Colonic mucosa (tissue), 4 donors: ENCODE measurements at regions not wholly inside any gene's neighbourhood (a gene's known extent, or its start where the extent isn't known, plus 50 kb on each side); places are given as distances from the start of the nearest gene placed in this dataset.
"Not testable (repeated sequence)": the region's sequence is repeated elsewhere in the genome, so short reads cannot be mapped to it uniquely, and the experiment has no call there.

Source experiments
- DNase-seq: peaks from one replicate; pipeline ENCODE4 v3.0.0-alpha.2; 2020
- H3K27ac ChIP-seq: fragments of 200-600 bp; one replicate; pipeline ENCODE4 v1.8.0; 2021
- H3K27me3 ChIP-seq: fragments of 200-600 bp; one replicate; pipeline ENCODE4 v1.8.0; 2021
- H3K36me3 ChIP-seq: fragments of 200-600 bp; one replicate; pipeline ENCODE4 v1.8.0; 2021
- H3K4me1 ChIP-seq: fragments of 200-600 bp; one replicate; pipeline ENCODE4 v1.8.0; 2021; ENCODE audit warnings: mild to moderate bottlenecking
- H3K4me3 ChIP-seq: fragments of 200-600 bp; one replicate; pipeline ENCODE4 v1.8.0; 2021
- H3K9ac ChIP-seq, 2 donors: one replicate each; pipeline ENCODE4 v1.7.0; 2013; ENCODE audit warnings: control low read depth in 2 of 2, low read depth in 2 of 2, low read length in 2 of 2
- H3K9me3 ChIP-seq: fragments of 200-600 bp; one replicate; pipeline ENCODE4 v1.8.0; 2021
- CTCF ChIP-seq: fragments of 200-600 bp; IDR thresholded peaks from one replicate; pipeline ENCODE4 v1.8.0; 2022; ENCODE audit warnings: antibody characterized with exemption, mild to moderate bottlenecking
- intact Hi-C: fragments of 100-400 bp; cut with DNase I; formaldehyde crosslinking; loops from one replicate; pipeline ENCODE4 v1.14.1; 2022
- donor health status: healthy.
- donor health status: DM: no; HTN: no; CAD: no.
- donor health status: DM: no; HTN: no; CAD: no.

- H3K4me1 ChIP-seq, result no peaks in the 10 kb centered on the region
- intact Hi-C loops, result no loop called here
- no peak overlapping the region for H3K4me3 ChIP-seq
- H3K27me3 ChIP-seq, result no peaks in the 10 kb centered on the region
- H3K9ac ChIP-seq, result no peak overlapping the region
- no peaks in the 10 kb centered on the region for H3K9me3 ChIP-seq
- no peaks in the 10 kb centered on the region for H3K36me3 ChIP-seq
- no peak for TF ChIP-seq CTCF
- no peak overlapping the region for H3K27ac ChIP-seq
- no peak for DNase-seq
These were observed 728.3 kb downstream of the MAFB start for GRCh38 chr20:39960522-39961428.

- H3K9ac ChIP-seq, H3K9me3 ChIP-seq, intact Hi-C loops, H3K4me3 ChIP-seq, DNase-seq, H3K27ac ChIP-seq, H3K36me3 ChIP-seq, H3K27me3 ChIP-seq, H3K4me1 ChIP-seq: not testable (repeated sequence)
These were observed 731.1 kb downstream of the MAFB start for GRCh38 chr20:39957911-39958310.

GRCh38 chr20:39954621-39955020 lies 734.4 kb downstream of the MAFB start:
- Histone ChIP-seq H3K4me3 (no peak overlapping the region), H3K9me3 (no peaks in the 10 kb centered on the region), H3K4me1 (no peaks in the 10 kb centered on the region), H3K27ac (no peak overlapping the region), H3K36me3 (no peaks in the 10 kb centered on the region), H3K27me3 (no peaks in the 10 kb centered on the region), H3K9ac (no peak overlapping the region)
- intact Hi-C loops, result no loop called here
- TF ChIP-seq CTCF, result no peak
- no peak for DNase-seq

- Histone ChIP-seq H3K27me3 (no peaks in the 10 kb centered on the region), H3K4me3 (no peak overlapping the region), H3K4me1 (no peaks in the 10 kb centered on the region), H3K9me3 (no peaks in the 10 kb centered on the region), H3K27ac (no peak overlapping the region), H3K36me3 (no peaks in the 10 kb centered on the region), H3K9ac (no peak overlapping the region)
- no peak for DNase-seq
- intact Hi-C loops, result no loop called here
- TF ChIP-seq CTCF, result no peak
These were observed 742.1 kb downstream of the MAFB start for GRCh38 chr20:39946931-39947330.

- no peak for DNase-seq
- no peak for TF ChIP-seq CTCF
- H3K9me3 ChIP-seq, result no peaks in the 10 kb centered on the region
- intact Hi-C loops, result no loop called here
- H3K27me3 ChIP-seq, result no peaks in the 10 kb centered on the region
- no peaks in the 10 kb centered on the region for H3K36me3 ChIP-seq
- no peak overlapping the region for H3K27ac ChIP-seq
- H3K9ac ChIP-seq, result no peak overlapping the region
- H3K4me1 ChIP-seq, result no peaks in the 10 kb centered on the region
- H3K4me3 ChIP-seq, result no peak overlapping the region
These were observed 742.8 kb downstream of the MAFB start for GRCh38 chr20:39946053-39946810.

- H3K4me1 ChIP-seq, result no peaks in the 10 kb centered on the region
- H3K4me3 ChIP-seq, result no peak overlapping the region
- no peaks in the 10 kb centered on the region for H3K36me3 ChIP-seq
- H3K9me3 ChIP-seq, result no peaks in the 10 kb centered on the region
- no peaks in the 10 kb centered on the region for H3K27me3 ChIP-seq
- no peak overlapping the region for H3K27ac ChIP-seq
- no peak for TF ChIP-seq CTCF
- no peak overlapping the region for H3K9ac ChIP-seq
- intact Hi-C loops, result no loop called here
- DNase-seq, result no peak
These were observed 744.2 kb downstream of the MAFB start for GRCh38 chr20:39944861-39945260.
